ENCODE measurements at regions not wholly inside any gene's neighbourhood (a gene's known extent, or its start where the extent isn't known, plus 50 kb on each side); places are given as distances from the start of the nearest gene placed in this dataset.

DNA sequence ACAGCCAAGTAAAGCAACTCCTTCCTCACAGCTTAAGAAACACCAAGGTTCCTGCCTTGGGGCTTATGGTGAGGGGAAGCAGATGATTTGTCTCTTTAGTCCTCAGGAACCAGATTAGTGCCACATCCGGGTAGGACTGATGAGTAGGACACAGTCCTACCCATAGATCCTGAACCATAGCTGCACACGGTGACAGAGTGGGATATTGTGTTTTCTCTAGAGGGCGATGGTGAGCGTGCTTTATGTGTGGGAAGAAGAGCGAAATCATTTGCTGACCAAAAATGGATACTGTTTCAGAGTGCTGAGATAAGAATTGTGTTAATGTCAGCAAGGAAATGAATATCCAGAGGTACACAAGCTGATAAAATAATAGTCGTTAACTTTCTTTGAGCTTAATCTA lies 209.0 kb upstream of the FBXL7 start:
- H3K9ac ChIP-seq (ENCODE audit: low read depth, low read length): no peak overlapping the region
- DNase-seq (no peak), ATAC-seq (ENCODE audit: low read depth) (no peak)
- in situ Hi-C loops (cut with MboI; ENCODE audit: low sequenced_read_pairs) (no loop called here), intact Hi-C loops (cut with micrococcal nuclease) (no loop called here), dilution Hi-C loops (cut with HindIII; ENCODE audit: low sequenced_read_pairs, unreplicated experiment) (no loop called here)
- no peak overlapping the region for H3K4me3 ChIP-seq (ENCODE audit: insufficient read depth, low read depth, low read length)
- H3K36me3 ChIP-seq (ENCODE audit: control insufficient read depth, insufficient read depth, low read length): no peaks in the 10 kb centered on the region
- BruUV-seq (replicated peaks): no TSS peak
- H4K5ac ChIP-seq (ENCODE audit: low read depth, low read length): no peak overlapping the region
- ChIA-PET POLR2A (ENCODE audit: unreplicated experiment) (no interaction called here), CTCF (no interaction called here)
- H4K91ac ChIP-seq (ENCODE audit: insufficient read depth, low read depth, low read length): no peak overlapping the region
- no peaks in the 10 kb centered on the region for H3K27me3 ChIP-seq (ENCODE audit: control insufficient read depth, insufficient read depth, low read length)
- H3K14ac ChIP-seq (replicated peaks; ENCODE audit: low read depth, low read length): no peak overlapping the region
- H2BK15ac ChIP-seq (ENCODE audit: low read depth, low read length): no peak overlapping the region
- no peaks in the 10 kb centered on the region for H4K20me1 ChIP-seq (ENCODE audit: insufficient read depth, low read length)
- H3K79me1 ChIP-seq (ENCODE audit: low read depth in 1 of 2, low read length in 2 of 2): no peaks in the 10 kb centered on the region
- no peak overlapping the region for H2BK5ac ChIP-seq (ENCODE audit: low read depth, low read length, poor library complexity, severe bottlenecking)
- no peaks in the 10 kb centered on the region; the same call in 1 of the 2 replicates for H3K4me1 ChIP-seq (ENCODE audit: control insufficient read depth, insufficient read depth, low read length)
- no peak overlapping the region for H3K4ac ChIP-seq (ENCODE audit: low read depth, low read length)
- TF ChIP-seq FOS (IDR thresholded peaks at IDR 0.05; ENCODE audit: low read depth, low read length) (no peak), MAZ (IDR thresholded peaks at IDR 0.05; ENCODE audit: borderline replicate concordance, low read depth, low read length) (no peak), CEBPB (IDR thresholded peaks at IDR 0.05; ENCODE audit: low read depth, low read length) (no peak), MXI1 (IDR thresholded peaks at IDR 0.05; ENCODE audit: borderline replicate concordance, low read depth, low read length) (no peak), ELK1 (IDR thresholded peaks at IDR 0.05; ENCODE audit: borderline replicate concordance, low read depth, low read length) (no peak)
- no peak overlapping the region for H2BK120ac ChIP-seq (ENCODE audit: low read depth, low read length)
- no peaks in the 10 kb centered on the region for H3K9me3 ChIP-seq (ENCODE audit: control insufficient read depth, insufficient read depth, low read length)
- no peak overlapping the region for H2AFZ ChIP-seq (replicated peaks; ENCODE audit: low read length, poor library complexity)
- H2BK20ac ChIP-seq (ENCODE audit: low read depth, low read length): no peak overlapping the region
- H3K4me2 ChIP-seq (ENCODE audit: low read depth, low read length): no peak overlapping the region
- H3K9me1 ChIP-seq (ENCODE audit: insufficient read depth, low read length): no peaks in the 10 kb centered on the region
- no peak overlapping the region for H3K18ac ChIP-seq (ENCODE audit: low read depth, low read length)
- no peak overlapping the region for H2AK5ac ChIP-seq (ENCODE audit: low read depth, low read length)
- H3K56ac ChIP-seq (ENCODE audit: extremely low read depth, insufficient read depth, low read length): no peak overlapping the region
- H2AK9ac ChIP-seq (replicated peaks; ENCODE audit: low read depth, low read length, poor library complexity): no peak overlapping the region
- H3K23ac ChIP-seq (ENCODE audit: low read depth, low read length): no peak overlapping the region
- no peak overlapping the region for H4K8ac ChIP-seq (ENCODE audit: low read depth in 2 of 2, low read length in 2 of 2)
- H3K27ac ChIP-seq (ENCODE audit: insufficient read depth, low read length): no peak overlapping the region
- WGBS, 2 experiments (ENCODE audit: extremely low coverage in 2 of 2, insufficient read length in 1 of 2): 92% methylated on average over 2 of the region's 6 CpGs; no CpG with 5 or more reads in 1 of the 2 experiments

Measured in IMR-90 (cell line).